ENCODE measurements at regions not wholly inside any gene's neighbourhood (a gene's known extent, or its start where the extent isn't known, plus 50 kb on each side); places are given as distances from the start of the nearest gene placed in this dataset.

DNA sequence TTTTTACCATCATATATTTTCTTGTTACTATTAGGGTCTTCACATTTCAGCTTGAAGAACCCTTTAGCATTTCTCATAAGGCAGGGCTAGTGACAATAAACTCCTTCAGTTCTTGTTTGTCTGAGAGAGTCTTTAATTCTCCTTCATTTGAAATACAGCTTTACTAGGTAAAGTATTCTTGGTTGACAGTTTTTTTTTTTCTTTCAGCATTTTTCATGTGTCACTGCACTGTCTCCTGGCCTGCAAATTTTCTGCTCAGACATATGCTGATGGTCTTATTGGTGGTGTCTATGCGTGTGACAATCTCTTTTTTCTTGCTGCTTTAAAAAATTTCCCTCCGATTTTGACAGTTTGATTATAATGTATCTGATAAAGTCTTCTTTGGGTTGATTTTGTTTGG is 399.9 kb downstream of the SH3GL2 start:
- no peak for DNase-seq

GRCh38 chr9:17986595-17986994 is 407.7 kb downstream of the SH3GL2 start:
- DNase-seq, result no peak

DNA sequence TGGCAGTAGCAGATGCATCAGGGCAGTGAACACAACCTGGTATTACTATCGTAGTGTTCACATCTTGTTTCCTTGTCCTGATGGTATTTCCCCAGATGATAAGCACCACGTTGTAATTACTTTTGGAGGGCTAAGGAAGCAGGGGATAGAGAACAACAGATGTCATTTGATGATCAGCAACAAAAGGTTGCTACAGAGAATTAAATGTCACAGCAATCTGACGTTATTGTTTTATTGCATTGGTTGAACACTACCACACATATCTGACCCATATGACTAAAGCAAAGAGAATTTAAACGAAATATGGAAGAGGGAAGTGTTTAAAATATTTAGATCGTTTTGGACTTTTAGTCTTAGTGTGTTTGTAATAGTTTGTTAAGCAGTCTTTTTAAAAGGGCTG is 408.3 kb downstream of the SH3GL2 start:
- DNase-seq, result no peak

DNA sequence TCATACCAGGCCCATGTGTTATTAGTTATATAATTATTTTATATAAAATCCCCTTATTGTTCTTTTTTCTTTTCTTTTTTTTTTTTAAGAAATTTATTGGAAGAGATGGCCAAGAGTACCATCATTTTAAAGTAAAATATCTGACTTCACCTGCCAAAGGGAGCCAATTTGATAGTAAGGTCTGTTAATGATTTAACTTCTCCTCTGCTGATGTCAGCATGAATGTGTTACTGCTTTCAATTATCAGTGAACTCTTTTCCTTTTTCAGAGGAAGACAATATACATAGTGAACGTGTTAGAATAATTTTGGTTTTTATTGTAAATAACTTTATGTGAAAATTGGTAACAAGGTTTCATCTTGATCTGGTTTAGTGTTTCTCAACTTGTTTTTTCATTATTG is 409.6 kb downstream of the SH3GL2 start:
- no peak for DNase-seq

DNA sequence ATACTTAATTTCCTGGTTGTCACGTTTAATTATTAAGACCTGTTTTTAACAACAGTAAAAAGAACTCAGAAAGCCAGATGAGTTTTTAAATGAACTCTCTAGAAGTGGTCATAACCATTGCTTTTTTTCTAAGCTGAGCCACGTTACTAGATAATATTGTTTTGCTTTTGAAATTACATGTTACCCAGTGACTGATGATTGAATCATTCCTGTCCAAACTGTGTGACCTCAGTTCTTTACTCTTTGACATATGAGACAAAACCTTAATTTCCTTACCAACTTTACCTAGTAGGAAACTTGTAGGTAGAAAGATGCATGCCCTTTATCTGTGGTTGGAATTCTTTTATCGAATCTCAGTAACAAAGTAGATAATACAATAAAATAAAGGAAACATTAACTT is 411.7 kb downstream of the SH3GL2 start:
- DNase-seq, result no peak

DNA sequence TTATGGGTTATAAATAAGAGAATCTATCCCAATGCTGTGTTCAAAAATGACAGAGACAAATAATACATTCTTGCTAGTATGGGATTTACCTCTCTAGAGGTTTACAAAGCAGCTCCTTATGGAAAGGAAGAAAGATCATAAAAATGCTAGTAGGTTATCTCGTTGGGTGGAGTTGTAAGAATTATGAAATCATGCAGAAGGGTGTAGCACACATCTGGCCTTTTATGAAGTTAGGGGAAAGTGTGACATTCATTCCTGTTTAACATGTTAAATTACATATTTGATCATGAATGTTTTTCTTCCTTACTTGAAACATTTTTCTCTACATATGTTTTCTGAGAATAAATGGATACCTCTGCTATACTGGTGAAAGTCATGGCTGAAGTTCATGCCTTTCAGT is 414.2 kb downstream of the SH3GL2 start:
- DNase-seq, result no peak

DNA sequence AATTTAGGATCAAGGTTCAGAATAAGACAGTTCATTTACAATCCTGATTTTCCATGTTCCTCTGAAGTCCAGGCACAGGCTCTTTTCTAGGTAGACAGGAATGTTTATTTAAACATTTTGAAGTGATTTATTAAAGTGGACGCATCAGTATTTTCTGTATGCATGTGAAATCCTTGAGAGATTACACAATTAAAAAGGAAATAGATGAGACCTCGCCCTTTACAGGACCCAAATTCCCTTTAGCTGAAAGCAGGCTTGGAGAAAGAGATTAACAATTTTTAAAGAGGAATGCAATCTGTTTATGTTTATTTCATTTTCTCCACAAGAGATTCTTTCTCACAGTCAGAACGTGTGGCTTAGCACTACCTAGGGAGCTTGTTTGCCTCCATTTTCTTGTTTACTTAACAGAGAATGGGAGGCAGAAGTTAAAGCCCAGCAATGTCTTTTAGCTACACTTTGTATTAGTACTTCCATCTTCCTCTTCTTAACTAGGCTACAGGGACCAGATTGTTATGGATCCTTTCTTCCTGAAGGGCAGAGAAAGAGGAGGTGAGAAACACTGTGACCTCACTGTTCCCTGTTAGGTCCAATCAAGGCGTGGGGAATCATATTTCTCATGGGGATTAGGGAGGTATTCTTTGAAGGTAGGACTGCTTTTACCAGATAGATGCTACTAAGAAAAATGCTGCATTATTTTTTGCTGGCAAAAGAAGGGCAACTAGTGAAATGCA is 416.0 kb downstream of the SH3GL2 start:
- no peak for DNase-seq

- DNase-seq, result no peak
Measured at GRCh38 chr9:17996728-17997127, 417.9 kb downstream of the SH3GL2 start.

DNA sequence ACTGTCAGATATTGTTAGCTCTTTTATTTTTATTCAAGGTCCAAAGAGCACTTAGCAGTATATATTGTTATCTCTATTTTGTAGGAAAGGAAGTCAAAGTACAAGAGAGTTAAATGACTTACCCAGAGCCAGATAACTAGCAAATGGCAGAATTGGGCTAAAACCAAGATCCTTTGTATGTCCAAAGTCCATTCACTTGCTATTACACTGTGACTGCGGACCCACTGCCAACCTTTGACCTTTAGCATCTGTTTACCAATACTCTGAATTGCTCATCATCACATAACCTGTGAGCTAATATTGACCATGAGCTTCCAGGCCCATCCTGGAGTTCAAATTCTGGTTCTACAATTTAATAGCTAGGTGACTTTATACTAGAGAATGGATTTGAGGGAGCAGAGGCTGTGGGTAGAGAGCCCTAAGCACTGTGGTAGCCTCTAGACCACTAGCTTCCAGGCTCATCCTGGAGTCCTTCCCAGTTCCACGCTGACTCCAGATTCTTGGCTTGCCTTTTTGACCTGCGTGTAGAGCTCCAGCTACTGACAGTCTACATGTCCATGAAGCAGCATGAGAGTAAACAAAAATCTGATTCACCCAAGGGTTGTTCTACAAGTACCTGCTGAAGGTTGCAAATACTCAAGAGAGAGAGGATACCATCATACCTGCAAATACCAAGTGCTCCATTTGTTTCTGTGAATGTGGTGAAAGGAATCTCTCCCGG is 424.0 kb downstream of the SH3GL2 start:
- no peak for DNase-seq

GRCh38 chr9:18006591-18006990 is 427.7 kb downstream of the SH3GL2 start:
- DNase-seq, result no peak

- DNase-seq, result no peak
Measured at GRCh38 chr9:18007621-18008020, 428.8 kb downstream of the SH3GL2 start.

DNA sequence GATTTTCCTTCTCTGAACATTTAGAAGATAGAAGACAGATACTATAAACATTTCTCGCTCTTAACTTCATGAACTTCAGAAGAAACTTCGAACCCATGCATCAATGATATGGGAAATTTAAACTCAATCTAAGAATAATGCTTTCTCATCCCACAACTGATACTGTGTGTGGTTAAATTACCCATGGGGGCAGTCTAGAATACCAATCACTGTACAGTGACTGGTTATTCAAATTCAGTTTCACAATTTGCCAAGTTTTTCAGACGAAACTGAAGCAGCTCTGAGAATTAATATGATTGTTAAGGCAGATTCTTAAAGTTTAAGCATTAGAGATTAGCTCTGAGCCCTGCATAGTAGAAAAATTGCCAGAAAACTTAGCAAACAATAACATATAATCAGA is 431.0 kb downstream of the SH3GL2 start:
- no peak for DNase-seq

DNA sequence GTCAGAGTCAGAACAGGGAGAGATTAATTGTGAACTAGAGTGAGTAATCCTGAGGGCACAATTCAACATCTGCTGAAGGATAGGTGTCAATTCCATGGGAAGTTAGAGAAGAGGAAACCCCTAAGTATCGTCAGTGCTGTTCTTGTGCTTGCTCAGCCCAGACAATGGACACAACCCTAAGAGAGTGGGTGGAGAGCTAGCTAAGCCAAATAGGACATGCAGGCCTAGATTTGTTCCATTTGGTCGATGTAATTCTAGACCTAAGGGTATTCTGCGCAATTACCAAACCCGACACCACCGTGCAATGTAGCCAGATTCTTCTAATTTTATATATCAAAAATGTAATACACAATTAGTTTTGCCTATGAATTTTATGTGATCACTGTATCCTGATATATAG is 431.6 kb downstream of the SH3GL2 start:
- DNase-seq, result no peak

DNA sequence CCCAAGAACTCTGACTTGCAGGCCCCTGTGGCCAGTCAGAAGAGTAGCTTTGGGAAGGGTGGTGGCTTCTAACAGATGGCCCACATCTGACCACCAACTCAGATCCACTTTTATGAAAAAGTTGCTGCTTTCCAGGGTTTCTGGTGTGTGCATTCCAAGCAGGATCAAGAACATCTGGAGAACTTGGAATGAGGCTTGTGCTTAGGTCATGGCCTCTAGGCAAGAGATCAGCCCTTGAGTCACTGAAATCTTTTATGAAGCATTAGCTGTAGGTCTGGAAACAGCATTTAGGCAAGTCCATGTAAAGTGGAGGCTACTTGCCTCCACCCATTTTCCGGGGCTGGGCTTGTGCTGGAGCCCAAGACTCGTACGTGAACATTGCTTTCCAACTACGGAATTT is 433.3 kb downstream of the SH3GL2 start:
- DNase-seq, result no peak

- no peak for DNase-seq
Measured at GRCh38 chr9:18014556-18014955, 435.7 kb downstream of the SH3GL2 start.

DNA sequence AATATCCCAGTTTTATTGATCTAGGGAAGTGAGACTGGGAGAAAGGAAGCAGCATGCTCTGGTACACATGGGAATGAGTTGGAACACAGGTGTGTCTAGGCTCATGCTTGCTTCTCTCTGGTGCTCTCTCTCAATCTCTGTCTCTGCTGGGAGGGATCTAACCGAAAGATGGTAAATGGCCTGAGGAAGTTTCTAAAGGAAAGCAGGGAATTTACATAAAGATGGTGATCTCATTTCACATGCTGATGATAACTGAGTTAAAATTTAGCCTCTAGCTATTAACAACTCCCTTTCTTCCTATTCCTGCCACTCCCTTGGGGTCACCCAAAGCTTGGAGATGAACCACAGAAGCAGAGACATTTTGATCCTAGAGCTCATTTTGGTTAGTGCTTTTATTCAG is 436.2 kb downstream of the SH3GL2 start:
- DNase-seq, result no peak

DNA sequence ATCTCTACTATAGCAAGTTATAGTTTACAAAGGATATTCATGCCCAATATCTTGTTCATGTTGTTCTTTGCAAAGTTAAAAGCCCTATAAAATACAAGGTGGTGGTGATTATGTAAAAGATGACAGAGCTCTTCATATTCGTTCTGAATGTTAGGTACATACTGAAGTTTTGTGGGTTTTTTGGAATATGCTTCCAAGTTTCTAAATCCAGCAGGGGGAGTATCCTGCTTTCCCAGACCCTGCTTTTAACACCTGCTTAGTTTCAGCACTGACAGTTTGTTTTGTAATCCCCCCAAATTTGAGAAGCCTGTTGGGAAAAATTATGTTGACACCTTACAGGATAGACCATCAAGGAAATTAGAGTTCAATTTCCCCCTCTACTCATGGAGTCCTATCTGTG is 438.3 kb downstream of the SH3GL2 start:
- no peak for DNase-seq

- DNase-seq, result no peak
Measured at GRCh38 chr9:18018221-18018620, 439.4 kb downstream of the SH3GL2 start.

DNA sequence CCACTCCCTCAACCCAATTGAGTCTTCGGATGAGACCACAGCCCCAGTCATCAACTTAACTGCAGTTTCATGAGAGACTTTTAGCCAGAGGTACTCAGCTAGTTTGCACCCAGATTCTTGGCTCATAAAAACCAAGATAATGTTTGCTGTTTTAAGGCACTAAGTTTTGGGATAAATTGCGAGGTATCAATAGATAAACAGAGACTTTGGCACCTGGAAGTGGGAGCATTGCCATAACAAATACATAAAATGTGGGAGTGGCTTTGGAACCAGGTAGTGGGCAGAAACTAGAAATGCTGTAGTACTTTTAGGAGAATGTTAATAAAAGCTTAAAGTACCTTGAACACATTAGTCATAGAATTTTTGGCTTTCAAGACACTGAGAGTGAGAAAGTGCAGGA is 439.8 kb downstream of the SH3GL2 start:
- DNase-seq, result no peak

- no peak for DNase-seq
Measured at GRCh38 chr9:18020121-18020745, 441.4 kb downstream of the SH3GL2 start.

DNA sequence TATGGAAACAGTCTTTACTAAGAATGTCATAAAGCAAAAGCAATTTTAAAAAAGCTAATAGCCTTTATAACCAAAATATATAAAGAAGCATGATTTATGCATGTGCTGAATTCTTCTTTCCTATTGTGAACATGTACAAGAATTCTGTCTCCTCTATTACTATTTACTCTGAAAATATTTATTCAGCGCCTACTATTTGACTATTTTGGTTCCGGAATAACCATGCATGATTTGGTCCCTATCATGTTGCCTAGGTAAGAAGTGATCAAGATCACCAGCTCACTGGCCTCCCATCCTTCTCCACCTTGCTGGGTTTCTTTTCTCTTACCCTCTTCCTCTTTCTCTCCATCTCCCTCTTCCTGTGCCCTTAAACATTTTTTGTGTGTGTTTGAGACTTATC is 443.8 kb downstream of the SH3GL2 start:
- no peak for DNase-seq

DNA sequence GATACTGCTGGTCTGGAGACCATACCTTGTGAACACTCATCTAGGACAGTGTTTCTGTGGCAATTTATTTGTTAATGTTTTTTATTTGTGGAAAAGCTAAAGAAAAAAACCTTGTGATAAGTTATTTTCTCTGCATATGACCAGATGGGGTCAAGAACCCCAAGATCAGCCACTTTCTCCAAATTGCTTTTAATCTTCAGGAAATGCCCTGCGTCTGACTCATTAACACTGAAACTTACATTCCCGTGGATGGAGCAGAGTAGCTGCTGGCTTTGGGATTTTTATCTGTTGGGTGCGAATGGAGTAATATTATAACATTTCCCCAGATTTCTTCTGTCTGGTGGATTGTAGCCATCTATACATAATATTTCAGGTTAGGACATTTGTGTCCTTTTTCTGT is 444.5 kb downstream of the SH3GL2 start:
- no peak for DNase-seq

DNA sequence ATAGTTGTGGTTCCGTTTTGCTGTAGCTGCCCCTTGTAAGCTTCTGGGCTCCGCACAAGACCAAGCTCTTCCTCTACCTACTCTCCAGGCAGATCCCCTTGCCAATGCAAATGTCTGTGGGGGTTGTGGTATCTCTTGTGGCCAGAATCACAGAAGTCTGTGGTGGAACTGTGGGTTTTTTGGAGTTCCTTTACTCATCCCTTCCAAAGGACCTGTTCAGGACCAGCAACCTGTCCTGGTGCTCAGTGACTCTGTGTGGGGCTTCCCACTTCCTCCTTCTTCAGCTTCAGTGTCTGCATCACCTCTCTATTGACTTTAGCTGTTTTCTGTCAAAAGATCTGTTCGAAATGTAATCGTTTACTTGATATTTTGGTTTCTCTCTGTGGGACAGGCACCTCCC is 441.3 kb upstream of the ADAMTSL1 start:
- DNase-seq, result no peak

GRCh38 chr9:18036422-18037187 is 437.3 kb upstream of the ADAMTSL1 start:
- DNase-seq, result no peak
